ENCODE measurements at regions not wholly inside any gene's neighbourhood (a gene's known extent, or its start where the extent isn't known, plus 50 kb on each side); places are given as distances from the start of the nearest gene placed in this dataset.

GRCh38 chr1:195867638-195868037 lies 740.6 kb downstream of the KCNT2 start:
- TF ChIP-seq CTCF (IDR thresholded peaks at IDR 0.05; ENCODE audit: borderline replicate concordance, extremely low read depth, low read length, poor library complexity, severe bottlenecking) = no peak
- no peak for TF ChIP-seq EZH2 (IDR thresholded peaks at IDR 0.05; ENCODE audit: borderline replicate concordance, low read depth, low read length, severe bottlenecking)
